Posterior vena cava (tissue), 2 donors: ENCODE measurements at regions not wholly inside any gene's neighbourhood (a gene's known extent, or its start where the extent isn't known, plus 50 kb on each side); places are given as distances from the start of the nearest gene placed in this dataset.

Experiments used
- DNase-seq: peaks from one replicate; pipeline ENCODE4 v3.0.0-alpha.2; 2020; ENCODE audit warnings: low spot score
- intact Hi-C, 2 donors: fragments of 100-400 bp; cut with DNase I; formaldehyde crosslinking; loops; one replicate each; pipeline versions ENCODE4 v1.14.1 to v1.14.2; 2022 to 2023
- donor health status: DM: yes; HTN: yes; CAD: no.
- donor health status: DM: yes; HTN: yes; CAD: no.

- no peak for DNase-seq
- intact Hi-C loops, result no loop called here
These were observed 89.3 kb upstream of the TNC start for GRCh38 chr9:115207003-115207836.

DNA sequence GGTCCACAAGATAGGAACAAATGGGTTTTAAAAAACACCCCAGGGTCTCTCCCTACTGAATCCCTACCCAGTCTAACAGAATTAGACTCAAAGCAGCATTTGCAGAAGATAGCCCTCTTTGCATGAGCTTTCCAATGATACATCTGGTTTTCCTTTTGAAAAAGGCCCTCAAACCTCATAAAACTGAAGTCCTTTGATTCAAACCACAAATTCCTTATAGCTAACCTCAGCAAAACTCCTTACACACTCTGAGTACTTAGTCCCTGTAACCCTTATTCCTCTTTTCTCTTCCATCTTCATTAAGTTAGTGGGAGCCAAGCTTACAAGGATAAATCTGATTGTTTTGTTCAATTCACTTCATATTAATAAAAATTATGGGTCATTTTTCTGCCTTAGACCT lies 90.5 kb upstream of the TNC start:
- intact Hi-C loops, result no loop called here
- DNase-seq, result no peak

- DNase-seq, result no peak
These were observed 91.8 kb upstream of the TNC start for GRCh38 chr9:115209601-115210306.

GRCh38 chr9:115210699-115211098 lies 92.7 kb upstream of the TNC start:
- no peak for DNase-seq
- intact Hi-C loops, result no loop called here

More at GRCh38 chr9:115209601-115210306, 91.8 kb upstream of the TNC start:
- intact Hi-C loops, result no loop called here

DNA sequence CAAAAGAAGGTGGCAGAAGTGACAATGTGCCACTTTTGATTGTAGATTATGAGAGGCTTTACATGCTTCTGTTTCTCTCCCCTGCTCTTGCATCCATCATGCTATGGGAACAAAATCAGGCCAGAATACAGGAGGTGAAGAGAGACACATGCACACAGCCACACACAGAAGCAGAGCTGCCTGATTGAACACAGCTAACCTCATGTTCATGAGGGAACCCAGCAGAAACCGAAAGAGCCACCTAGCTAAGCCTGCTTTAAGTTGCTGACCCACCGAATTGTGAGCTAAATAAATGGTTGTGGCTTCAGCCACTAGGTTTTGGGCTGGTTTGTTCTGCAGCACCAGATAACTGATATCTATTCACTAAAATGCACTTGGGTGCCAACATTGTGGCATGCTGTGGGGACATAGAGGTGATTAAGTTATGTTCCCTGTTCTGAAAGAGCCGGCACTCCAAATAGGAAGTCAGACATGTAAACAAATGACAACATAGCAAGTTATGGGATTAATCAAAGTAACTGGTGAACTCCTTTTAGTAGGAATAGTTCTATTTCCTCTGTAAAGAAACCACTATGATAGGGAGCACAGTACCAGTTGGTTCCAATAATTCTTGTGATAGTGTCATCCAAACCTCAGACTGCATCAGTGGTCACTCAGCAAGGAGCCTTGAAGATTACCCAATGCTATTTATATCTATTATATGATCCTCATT lies 93.6 kb upstream of the TNC start:
- intact Hi-C loops, result no loop called here
- DNase-seq, result no peak

- DNase-seq, result no peak
- intact Hi-C loops, result no loop called here
These were observed 94.2 kb upstream of the TNC start for GRCh38 chr9:115212125-115212605.

DNA sequence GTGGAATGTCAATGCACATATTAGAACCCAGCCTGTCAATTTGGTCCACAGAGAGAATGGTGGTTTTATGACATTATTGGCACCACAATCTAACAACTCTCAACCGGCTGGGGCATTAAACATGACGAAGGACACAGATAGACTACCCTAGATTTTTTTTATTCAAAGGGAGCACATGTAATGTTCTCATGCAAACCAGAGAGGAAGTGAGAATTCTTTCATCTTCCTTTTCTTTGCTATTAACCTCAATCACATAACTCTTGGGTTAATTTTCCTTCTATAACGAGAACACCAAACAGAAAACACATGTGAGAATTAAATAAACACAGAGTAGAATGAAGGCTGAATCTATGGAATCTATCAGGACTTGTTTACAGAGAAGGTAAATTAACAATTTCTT lies 94.9 kb upstream of the TNC start:
- DNase-seq, result no peak
- intact Hi-C loops, result no loop called here

GRCh38 chr9:115213818-115214334 lies 95.9 kb upstream of the TNC start:
- DNase-seq, result no peak

GRCh38 chr9:115216873-115217272 lies 98.9 kb upstream of the TNC start:
- intact Hi-C loops, result no loop called here
- DNase-seq, result no peak

More at GRCh38 chr9:115213818-115214334, 95.9 kb upstream of the TNC start:
- intact Hi-C loops, result no loop called here

DNA sequence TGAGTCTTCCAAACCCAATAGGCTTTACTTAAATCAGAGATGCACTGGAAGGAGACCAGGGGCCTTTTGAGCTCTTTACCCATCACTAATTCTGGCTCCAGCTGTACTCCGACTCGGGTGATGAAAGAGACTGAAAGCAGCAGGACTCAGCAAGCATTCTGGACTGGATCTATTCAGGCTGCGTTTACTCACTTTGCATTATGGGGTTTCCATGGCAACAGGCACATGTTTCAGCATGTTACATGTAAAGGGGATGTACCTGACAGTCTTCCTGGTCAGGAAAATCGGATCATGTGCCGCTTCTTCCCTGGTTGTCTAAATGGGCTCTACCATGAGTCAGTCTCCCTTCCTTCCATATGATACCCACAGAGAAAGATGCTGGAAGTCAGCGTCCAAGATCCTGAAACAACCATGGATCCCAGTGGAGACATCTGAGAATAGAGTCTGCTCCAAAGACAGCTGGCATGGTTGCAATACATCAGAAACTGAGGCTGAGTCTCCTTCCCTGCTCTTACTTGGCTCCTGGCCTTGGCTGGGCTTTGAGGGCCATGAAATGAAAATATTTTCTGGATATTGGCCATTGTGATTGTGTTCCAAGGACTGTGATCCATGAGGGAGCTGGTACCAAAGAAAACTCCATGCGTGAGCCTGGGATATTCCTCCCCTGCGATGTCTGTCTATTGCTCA lies 102.5 kb upstream of the TNC start:
- intact Hi-C loops, result no loop called here
- no peak for DNase-seq

DNA sequence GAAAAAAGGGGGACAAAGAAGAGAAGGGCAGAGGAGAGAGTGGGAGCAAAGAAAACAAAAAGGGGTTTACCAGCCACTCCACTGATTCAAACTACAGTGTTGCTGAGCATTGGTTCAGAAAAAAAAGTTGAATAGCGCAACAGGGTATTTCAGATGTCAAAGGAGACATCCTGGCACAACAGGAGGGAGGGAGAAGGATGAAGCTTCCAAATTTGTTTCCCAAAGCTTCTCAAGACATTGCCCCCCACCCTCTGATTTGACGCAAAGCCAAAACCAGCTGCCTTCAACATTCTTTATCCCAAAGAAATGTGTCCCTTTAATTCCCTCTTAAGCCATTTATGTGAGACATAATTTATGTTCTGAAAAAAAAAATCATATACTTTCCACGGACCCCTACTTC lies 105.5 kb upstream of the TNC start:
- intact Hi-C loops, result no loop called here
- DNase-seq, result no peak

GRCh38 chr9:115225459-115226116 lies 107.6 kb upstream of the TNC start:
- intact Hi-C loops, result no loop called here
- no peak for DNase-seq

DNA sequence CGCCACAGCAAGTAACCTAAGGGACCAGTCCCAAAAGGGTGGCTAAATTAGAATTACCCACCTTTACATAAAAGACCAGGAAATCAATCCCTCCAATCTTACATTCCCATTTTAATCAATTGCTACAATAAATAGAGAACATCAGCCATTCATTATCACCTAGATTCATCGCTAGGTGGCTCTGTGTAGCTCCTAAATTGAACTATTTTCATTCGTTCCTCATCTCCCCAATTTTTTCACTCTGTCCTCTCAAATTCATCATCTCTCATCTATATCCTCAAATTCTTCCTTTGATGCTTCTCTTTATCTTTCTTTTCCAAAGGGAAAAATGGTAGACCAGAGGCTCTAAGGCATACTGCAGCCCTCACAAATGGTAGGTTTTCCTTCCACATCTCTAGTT lies 108.2 kb upstream of the TNC start:
- intact Hi-C loops, result no loop called here

GRCh38 chr9:115229496-115229895 lies 111.5 kb upstream of the TNC start:
- intact Hi-C loops, result no loop called here
- DNase-seq, result no peak

More for the DNA sequence above, 108.2 kb upstream of the TNC start:
- no peak for DNase-seq

DNA sequence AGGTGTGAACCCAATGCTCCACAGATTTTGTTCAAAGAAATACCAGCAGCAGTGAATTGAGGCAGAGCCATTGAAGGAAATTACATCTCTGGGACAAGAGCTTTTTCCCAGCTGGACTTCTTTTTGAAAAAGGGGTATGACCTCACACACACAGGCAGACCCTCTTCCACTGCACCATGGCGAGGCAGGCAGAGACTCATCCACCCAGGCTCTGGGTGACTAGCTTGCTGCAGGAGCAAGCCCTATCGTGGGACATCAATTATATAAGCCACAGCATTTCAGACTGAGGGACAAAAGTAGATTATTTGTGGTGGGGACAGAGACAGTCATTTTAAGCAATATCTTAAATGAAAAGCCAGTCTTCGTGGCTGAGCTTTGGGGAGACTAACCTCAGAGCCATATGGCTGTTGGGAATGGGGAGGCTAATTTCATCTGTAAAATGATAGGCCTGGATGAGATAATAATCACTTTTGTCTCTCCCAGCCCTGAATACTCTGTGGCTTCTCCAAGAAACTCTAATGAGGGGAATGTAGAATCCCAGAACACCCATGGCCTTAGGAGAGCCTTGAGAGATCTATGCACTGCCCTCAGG lies 113.1 kb upstream of the TNC start:
- no peak for DNase-seq
- intact Hi-C loops, result no loop called here

DNA sequence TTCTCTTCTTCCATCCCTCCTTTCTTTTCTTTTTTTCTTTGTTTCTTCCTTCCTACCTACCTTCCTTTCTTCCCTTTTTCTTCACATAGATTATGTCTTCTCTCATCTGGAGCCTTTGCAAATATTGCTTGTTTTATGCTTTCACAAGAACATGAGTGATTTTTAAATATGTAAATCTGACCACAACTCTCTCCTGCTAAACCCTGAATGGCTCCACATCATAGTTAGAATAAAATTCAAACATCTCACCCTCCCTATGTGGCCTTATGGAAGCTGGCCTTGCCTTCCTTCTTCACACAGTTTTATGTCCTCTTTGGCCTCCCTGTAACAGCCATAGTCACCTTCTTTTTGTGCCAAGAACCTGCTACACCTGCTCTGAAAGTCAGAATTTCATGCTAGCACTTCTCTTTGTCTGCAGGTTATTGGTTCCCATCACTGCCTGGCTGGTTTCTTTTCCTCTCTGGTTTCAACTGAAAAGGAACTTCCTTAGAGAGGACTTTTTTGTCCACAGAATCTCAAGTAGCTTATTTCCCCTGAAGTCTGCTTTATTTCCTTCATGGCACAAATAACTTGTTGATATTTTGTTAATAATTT lies 114.3 kb upstream of the TNC start:
- intact Hi-C loops, result no loop called here
- DNase-seq, result no peak

GRCh38 chr9:115234094-115234493 lies 116.1 kb upstream of the TNC start:
- no peak for DNase-seq
- intact Hi-C loops, result no loop called here

GRCh38 chr9:115235221-115235620 lies 117.3 kb upstream of the TNC start:
- intact Hi-C loops, result no loop called here
- no peak for DNase-seq
